HG02759 (cell line): ENCODE measurements at regions not wholly inside any gene's neighbourhood (a gene's known extent, or its start where the extent isn't known, plus 50 kb on each side); places are given as distances from the start of the nearest gene placed in this dataset.

Experiments used
- ATAC-seq: cut with Tn5 transposase; IDR thresholded peaks from one replicate; pipeline ENCODE4 v1.9.1; 2021; ENCODE audit warnings: mild to moderate bottlenecking, moderate library complexity; ENCODE audit not compliant: unreplicated experiment

DNA sequence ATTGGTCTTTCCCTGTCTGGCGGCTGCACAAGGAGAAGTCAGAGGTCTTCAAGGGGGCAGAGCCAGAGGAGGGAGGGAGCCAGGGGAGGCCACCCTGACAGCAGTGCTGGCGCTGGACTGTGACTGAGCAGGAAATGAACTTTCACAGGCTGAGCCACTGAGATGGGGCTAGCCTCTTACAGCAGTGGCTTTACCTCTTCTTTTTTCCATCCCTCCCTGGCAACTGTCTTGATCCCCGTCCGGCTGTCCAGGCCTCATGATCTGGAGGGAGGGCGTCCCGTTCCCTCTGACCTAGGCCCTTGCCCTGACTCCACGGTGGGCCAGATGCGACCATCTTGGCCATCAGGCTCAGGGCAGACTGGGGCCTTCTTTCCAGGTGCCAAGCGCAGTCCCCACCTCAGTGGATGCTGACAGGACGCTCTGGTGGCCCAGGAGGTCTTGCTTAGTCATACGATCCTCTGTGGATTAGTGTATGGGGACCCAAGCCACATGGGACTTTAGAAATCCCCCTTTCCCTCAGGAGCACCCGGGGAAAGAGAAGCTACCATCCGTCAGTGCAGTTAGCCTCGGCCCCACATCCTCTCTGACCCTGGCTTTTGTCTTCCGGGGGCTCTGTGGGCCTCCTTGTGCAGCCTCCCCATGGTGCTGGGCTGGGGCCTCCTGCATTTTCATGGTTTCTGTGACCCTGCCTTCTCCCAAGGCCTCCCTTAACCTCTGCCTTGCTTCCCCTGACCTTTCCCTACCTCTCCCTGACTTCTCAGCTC, 57.4 kb upstream of the CCDC167 start:
- peak; percentile 23 for ATAC-seq

DNA sequence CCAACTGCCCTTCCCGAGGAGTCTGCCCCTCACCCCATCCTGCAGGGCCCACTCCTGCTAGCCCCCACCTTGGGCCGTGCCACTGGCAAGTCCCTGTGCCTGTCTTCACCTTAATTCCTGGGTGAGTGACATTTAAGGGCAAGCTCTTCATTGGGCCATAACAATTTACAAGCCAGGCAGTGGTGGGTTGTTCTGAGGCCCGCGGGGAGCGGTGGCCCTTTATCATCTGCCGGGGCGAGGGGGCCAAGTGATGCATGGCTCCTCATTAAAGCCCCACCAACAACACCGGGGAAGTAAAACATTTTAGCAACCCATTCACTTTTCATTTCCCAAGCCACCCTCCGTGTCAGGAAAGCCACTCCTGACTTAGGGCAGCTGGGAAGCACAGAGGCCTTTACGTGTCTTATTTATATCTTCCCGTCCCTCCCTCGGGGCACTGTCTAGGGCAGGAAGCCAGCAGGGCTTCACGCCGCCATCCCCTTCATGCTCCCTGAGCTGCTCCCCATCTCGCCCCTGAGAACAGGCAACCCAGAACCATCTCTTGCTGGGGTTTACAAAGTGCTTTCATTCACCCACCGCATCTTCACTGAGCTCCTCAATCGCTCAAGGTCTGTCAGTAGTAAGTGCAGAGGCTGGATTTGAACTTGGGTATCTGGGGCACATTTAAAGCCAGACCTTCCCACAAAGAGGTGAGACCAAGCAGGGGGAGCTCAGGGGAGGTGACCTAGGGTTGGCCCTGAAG, 55.5 kb upstream of the CCDC167 start:
- ATAC-seq: no peak

DNA sequence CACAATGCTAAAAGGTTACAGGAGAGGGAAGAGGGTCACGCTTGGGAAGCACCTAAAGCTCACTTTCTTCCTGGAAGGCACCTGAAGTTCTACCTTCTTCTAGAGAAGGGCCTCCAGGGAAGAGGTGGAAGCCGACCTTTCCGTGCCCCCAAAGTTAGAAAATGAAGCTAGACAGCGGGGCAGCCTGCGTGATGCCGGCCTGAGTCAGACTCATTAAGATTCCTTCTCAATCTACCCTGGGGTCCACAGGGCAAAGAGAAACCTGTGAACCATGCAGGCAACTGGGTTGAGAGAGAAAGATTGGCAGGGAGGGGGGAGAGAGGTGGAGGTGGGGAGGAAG, 54.8 kb upstream of the CCDC167 start:
- no peak for ATAC-seq

DNA sequence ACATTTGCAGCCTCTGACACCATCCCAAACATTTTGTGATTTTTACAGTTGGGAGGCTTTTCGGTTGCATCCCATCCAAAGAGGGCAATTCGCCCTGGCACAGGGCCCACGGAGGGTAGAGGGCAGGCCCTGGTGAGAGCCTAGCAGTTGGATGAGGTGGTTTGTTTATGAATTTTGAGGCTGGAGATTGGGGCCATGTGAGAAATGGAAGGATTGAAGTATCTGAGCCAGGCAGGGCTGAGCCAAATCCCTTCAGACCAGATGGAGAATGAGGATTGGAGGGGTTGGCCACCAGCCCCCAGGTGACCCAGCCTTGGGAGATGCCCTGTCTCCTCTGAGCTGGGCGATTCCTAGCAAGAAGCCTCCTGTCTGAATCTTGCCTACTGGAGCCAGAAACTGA, 52.6 kb upstream of the CCDC167 start:
- no peak for ATAC-seq

DNA sequence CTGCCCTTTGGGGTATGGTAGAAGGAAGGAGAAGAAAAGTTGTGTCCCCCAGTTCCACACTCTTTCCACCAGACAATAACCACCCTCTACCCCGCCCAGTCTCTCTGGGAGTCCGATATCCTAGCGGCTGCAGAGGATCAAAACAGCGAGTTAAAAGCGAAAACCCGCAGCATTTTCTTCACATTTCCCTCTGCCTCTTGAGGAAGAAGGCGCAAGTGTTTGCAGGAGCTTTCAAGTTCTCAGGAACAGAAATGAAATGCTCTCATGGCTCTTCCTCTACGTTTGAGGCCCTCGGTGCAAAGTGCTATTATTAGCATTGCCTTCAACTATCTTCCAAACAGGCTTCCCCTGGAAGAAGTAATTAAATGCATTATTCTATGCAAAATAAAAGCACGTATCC, 52.2 kb upstream of the CCDC167 start:
- no peak for ATAC-seq

DNA sequence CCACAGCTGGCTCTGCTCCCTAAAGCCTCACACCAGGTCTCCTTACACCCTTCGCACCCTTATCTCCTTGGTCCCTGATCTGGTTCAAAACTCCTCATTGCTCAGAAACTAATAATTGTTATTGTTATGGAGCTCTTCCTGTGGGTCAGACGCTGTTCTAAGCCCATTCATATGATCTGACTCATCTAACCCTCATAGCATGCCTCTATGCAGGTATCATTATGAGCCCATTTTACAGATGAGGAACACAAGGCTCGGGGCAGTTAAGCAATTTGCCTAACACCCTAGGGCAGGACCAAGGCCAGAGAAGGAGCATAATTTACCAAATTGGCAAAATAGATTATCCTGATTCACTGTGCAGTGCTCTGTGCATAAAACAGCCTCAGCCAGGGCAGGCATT, 51.8 kb upstream of the CCDC167 start:
- ATAC-seq: no peak

DNA sequence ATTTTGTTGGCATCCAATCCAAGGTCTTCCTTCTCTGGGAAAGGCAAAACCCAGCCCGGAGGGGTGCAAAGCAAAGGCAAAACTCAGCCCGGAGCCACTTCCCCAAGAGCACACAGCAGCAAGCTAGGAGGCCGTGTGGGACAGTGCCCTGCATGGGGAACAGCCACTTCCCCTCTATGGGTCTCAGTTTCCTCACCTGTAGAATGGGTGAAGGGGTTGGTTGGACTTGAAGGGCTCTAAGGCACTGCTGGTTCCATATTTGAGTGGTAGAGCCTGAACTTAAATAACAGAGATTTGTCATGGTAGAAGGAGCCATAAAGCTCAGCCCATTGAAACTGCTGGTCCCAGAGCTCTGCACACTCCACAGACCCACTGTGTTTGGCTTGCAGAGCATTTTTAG, 51.3 kb upstream of the CCDC167 start:
- ATAC-seq: no peak

DNA sequence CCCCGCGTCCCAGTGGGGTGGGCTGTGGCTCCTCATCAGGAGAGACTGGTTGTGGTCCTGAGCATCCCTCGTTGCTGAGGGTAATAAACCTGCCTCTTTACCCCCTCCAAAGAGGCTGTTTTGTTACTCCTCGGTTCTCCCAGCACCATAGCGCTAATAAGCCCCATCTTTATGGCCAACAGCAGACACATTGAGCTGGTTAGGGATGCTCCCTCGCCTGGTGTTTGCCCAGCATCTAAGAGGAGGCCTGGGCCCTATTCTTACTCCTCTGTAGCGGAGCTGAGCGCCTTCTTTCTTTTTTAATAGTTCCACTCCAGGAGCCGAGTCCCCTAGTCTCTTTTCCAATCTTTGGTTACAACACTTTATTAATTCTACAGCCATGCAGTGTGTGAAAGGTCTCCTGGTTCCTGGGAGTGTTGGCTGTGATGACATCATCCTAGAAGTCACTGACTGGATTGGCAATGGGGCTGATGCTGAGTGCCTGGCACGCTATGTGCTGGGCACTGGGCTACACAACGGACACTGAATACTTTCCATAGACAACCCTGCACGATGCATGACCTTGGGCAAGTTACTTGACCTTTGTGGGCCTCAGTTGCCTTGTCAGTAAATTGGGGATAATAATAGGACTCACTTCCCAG, 50.6 kb upstream of the CCDC167 start:
- ATAC-seq: no peak

DNA sequence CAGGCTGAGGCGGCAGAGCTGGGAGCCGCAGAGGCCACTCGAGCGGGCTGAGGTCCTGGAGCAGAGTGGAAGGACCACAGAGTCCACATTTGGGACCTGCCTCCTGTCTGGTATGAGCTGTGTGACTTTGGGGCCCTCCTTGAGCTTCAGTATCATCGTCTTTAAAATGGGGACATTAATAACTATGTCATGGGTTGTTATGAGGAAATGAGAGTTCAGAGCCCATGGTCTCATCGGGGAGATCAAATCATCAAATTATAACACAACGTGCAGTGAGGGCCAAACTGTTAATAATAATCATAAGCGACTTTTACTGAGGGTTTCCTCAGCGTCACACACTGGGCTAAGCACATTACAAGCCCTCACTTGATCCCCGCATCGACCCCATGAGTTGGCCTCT, 49.9 kb upstream of the CCDC167 start:
- ATAC-seq: no peak
